SK-N-MC (cell line): ENCODE measurements at regions not wholly inside any gene's neighbourhood (a gene's known extent, or its start where the extent isn't known, plus 50 kb on each side); places are given as distances from the start of the nearest gene placed in this dataset.

Experiments used
- EZH2 ChIP-seq: fragments of 200-600 bp; sonication (generic); IDR thresholded peaks from one replicate; pipeline ENCODE4 v1.6.1; 2017; ENCODE audit warnings: antibody characterized with exemption
- FOXP2 ChIP-seq: optimal IDR thresholded peaks from 2 replicates; pipeline ENCODE3; 2011; ENCODE audit warnings: mild to moderate bottlenecking, moderate library complexity; ENCODE audit not compliant: insufficient read depth; ENCODE audit errors: extremely low read length, control extremely low read depth
- POLR2AphosphoS5 ChIP-seq: IDR thresholded peaks from 2 replicates; pipeline ENCODE4 v1.6.1; 2012; ENCODE audit warnings: mild to moderate bottlenecking, low read depth, low read length, borderline replicate concordance

GRCh38 chr4:170599894-170600293 is 510.1 kb upstream of the AADAT start:
- no peak for TF ChIP-seq EZH2
- TF ChIP-seq POLR2AphosphoS5, result no peak
- TF ChIP-seq FOXP2, result no peak
